ENCODE measurements at regions not wholly inside any gene's neighbourhood (a gene's known extent, or its start where the extent isn't known, plus 50 kb on each side); places are given as distances from the start of the nearest gene placed in this dataset.
"Not testable (repeated sequence)": the region's sequence is repeated elsewhere in the genome, so short reads cannot be mapped to it uniquely, and the experiment has no call there.

- H3K27me3 Mint-ChIP-seq, result peaks cover 8 to 10% of the 10 kb centered on the region in 2 donors
- H3K9me3 Mint-ChIP-seq; H3K9me3 ChIP-seq; H3K36me3 Mint-ChIP-seq; ATAC-seq (replicated peaks in 1 of 4); H3K4me3 ChIP-seq (ENCODE audit: control insufficient read depth in 1 of 2, extremely low read depth in 1 of 2, low read length in 1 of 2); H3K27me3 ChIP-seq (replicated peaks in 1 of 2; ENCODE audit: control insufficient read depth in 2 of 2, extremely low read depth in 1 of 2, insufficient read depth in 2 of 2, low read length in 1 of 2); H3K4me1 Mint-ChIP-seq; DNase-seq; H3K4me1 ChIP-seq (ENCODE audit: control insufficient read depth in 1 of 2, extremely low read depth in 1 of 2, insufficient read depth in 2 of 2, low read length in 2 of 2); H3K27ac ChIP-seq (ENCODE audit: low read length); H3K4me3 Mint-ChIP-seq; H3K27ac Mint-ChIP-seq; POLR2A ChIA-PET; CTCF ChIA-PET; H3K36me3 ChIP-seq (ENCODE audit: control insufficient read depth in 2 of 2, extremely low read depth in 1 of 2, insufficient read depth in 1 of 2, low read length in 1 of 2): not testable (repeated sequence)
- no CpG with 5 or more reads among the region's 7 CpGs for WGBS (ENCODE audit: insufficient coverage)
Observed at GRCh38 chr15:57809285-57809684, 102.8 kb downstream of the POLR2M start.

DNA sequence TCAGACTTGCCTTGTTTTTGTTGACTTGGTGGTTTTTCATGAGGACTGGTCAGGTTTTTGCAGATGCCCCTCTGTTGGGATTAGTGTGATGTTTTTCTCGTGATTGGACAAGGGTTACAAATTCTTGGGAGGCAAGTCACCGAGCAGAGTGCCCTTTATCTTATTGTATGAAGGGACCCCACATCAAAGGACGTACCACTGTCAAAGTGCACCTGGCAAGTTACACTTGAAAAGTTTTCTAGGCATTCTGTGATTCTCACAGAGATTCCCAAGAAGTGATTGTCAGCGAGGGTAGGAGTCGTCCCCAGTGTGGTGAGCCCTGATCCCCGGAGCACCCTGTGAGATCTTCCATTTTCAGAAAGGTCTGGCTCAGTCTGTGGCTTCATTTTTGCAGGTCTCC lies 110.1 kb downstream of the POLR2M start:
- no peaks in the 10 kb centered on the region for H3K9me3 ChIP-seq
- Mint-ChIP-seq H3K4me3 (no peak overlapping the region), H3K36me3 (no peaks in the 10 kb centered on the region), H3K4me1 (no peaks in the 10 kb centered on the region), H3K9me3 (no peaks in the 10 kb centered on the region), H3K27ac (no peak overlapping the region), H3K27me3 (peaks cover 29 to 33% of the 10 kb centered on the region in 2 donors)
- no peak overlapping the region for H3K27ac ChIP-seq (ENCODE audit: low read length)
- no peak for DNase-seq
- POLR2A ChIA-PET, result no interaction called here
- no peaks in the 10 kb centered on the region for H3K4me1 ChIP-seq (ENCODE audit: control insufficient read depth in 1 of 2, extremely low read depth in 1 of 2, insufficient read depth in 2 of 2, low read length in 2 of 2)
- ATAC-seq (replicated peaks in 1 of 4), result no peak
- CTCF ChIA-PET, result no interaction called here
- peaks cover 0 to 24% of the 10 kb centered on the region in 2 experiments for H3K27me3 ChIP-seq (replicated peaks in 1 of 2; ENCODE audit: control insufficient read depth in 2 of 2, extremely low read depth in 1 of 2, insufficient read depth in 2 of 2, low read length in 1 of 2)
- no peaks in the 10 kb centered on the region for H3K36me3 ChIP-seq (ENCODE audit: control insufficient read depth in 2 of 2, extremely low read depth in 1 of 2, insufficient read depth in 1 of 2, low read length in 1 of 2)
- 28% methylated on average over 4 of the region's 6 CpGs for WGBS (ENCODE audit: insufficient coverage)
- no peak overlapping the region for H3K4me3 ChIP-seq (ENCODE audit: control insufficient read depth in 1 of 2, extremely low read depth in 1 of 2, low read length in 1 of 2)

GRCh38 chr15:57819646-57820045 lies 113.1 kb downstream of the POLR2M start:
- 91% methylated on average over 3 of the region's 4 CpGs for WGBS (ENCODE audit: insufficient coverage)
- Mint-ChIP-seq H3K9me3 (no peaks in the 10 kb centered on the region), H3K27ac (no peak overlapping the region), H3K36me3 (no peaks in the 10 kb centered on the region), H3K4me1 (no peaks in the 10 kb centered on the region), H3K4me3 (no peak overlapping the region), H3K27me3 (peaks cover 21 to 28% of the 10 kb centered on the region in 2 donors)
- no peak for ATAC-seq (replicated peaks in 1 of 4)
- Histone ChIP-seq H3K4me1 (ENCODE audit: control insufficient read depth in 1 of 2, extremely low read depth in 1 of 2, insufficient read depth in 2 of 2, low read length in 2 of 2) (no peaks in the 10 kb centered on the region), H3K4me3 (ENCODE audit: control insufficient read depth in 1 of 2, extremely low read depth in 1 of 2, low read length in 1 of 2) (no peak overlapping the region), H3K36me3 (ENCODE audit: control insufficient read depth in 2 of 2, extremely low read depth in 1 of 2, insufficient read depth in 1 of 2, low read length in 1 of 2) (no peaks in the 10 kb centered on the region), H3K27ac (ENCODE audit: low read length) (no peak overlapping the region), H3K9me3 (no peaks in the 10 kb centered on the region), H3K27me3 (replicated peaks in 1 of 2; ENCODE audit: control insufficient read depth in 2 of 2, extremely low read depth in 1 of 2, insufficient read depth in 2 of 2, low read length in 1 of 2) (peaks cover 0 to 18% of the 10 kb centered on the region in 2 experiments)
- ChIA-PET POLR2A (no interaction called here), CTCF (no interaction called here)
- no peak for DNase-seq

- H3K36me3 Mint-ChIP-seq, result no peaks in the 10 kb centered on the region
- Histone ChIP-seq H3K27me3 (replicated peaks in 1 of 2; ENCODE audit: control insufficient read depth in 2 of 2, extremely low read depth in 1 of 2, insufficient read depth in 2 of 2, low read length in 1 of 2) (peaks cover 0 to 14% of the 10 kb centered on the region in 2 experiments), H3K9me3 (no peaks in the 10 kb centered on the region), H3K4me1 (ENCODE audit: control insufficient read depth in 1 of 2, extremely low read depth in 1 of 2, insufficient read depth in 2 of 2, low read length in 2 of 2) (no peaks in the 10 kb centered on the region), H3K4me3 (ENCODE audit: control insufficient read depth in 1 of 2, extremely low read depth in 1 of 2, low read length in 1 of 2) (no peak overlapping the region), H3K27ac (ENCODE audit: low read length) (no peak overlapping the region), H3K36me3 (ENCODE audit: control insufficient read depth in 2 of 2, extremely low read depth in 1 of 2, insufficient read depth in 1 of 2, low read length in 1 of 2) (no peaks in the 10 kb centered on the region)
- 71% methylated on average over 2 of the region's 2 CpGs for WGBS (ENCODE audit: insufficient coverage)
- H3K27me3 Mint-ChIP-seq, result peaks cover 21 to 29% of the 10 kb centered on the region in 2 donors
- ChIA-PET POLR2A (no interaction called here), CTCF (no interaction called here)
- ATAC-seq (replicated peaks in 1 of 4) (no peak), DNase-seq (no peak)
- H3K27ac Mint-ChIP-seq, result no peak overlapping the region
- H3K4me3 Mint-ChIP-seq, result no peak overlapping the region
- H3K9me3 Mint-ChIP-seq, result no peaks in the 10 kb centered on the region
- no peaks in the 10 kb centered on the region for H3K4me1 Mint-ChIP-seq
Observed at GRCh38 chr15:57820119-57820518, 113.6 kb downstream of the POLR2M start.

- Histone ChIP-seq H3K9me3 (no peaks in the 10 kb centered on the region), H3K4me1 (ENCODE audit: control insufficient read depth in 1 of 2, extremely low read depth in 1 of 2, insufficient read depth in 2 of 2, low read length in 2 of 2) (no peaks in the 10 kb centered on the region), H3K36me3 (ENCODE audit: control insufficient read depth in 2 of 2, extremely low read depth in 1 of 2, insufficient read depth in 1 of 2, low read length in 1 of 2) (no peaks in the 10 kb centered on the region), H3K27me3 (replicated peaks in 1 of 2; ENCODE audit: control insufficient read depth in 2 of 2, extremely low read depth in 1 of 2, insufficient read depth in 2 of 2, low read length in 1 of 2) (peaks cover 0 to 9% of the 10 kb centered on the region in 2 experiments), H3K27ac (ENCODE audit: low read length) (no peak overlapping the region), H3K4me3 (ENCODE audit: control insufficient read depth in 1 of 2, extremely low read depth in 1 of 2, low read length in 1 of 2) (no peak overlapping the region)
- no peak overlapping the region for H3K27ac Mint-ChIP-seq
- ChIA-PET POLR2A (no interaction called here), CTCF (no interaction called here)
- no peaks in the 10 kb centered on the region for H3K4me1 Mint-ChIP-seq
- no CpG with 5 or more reads among the region's 2 CpGs for WGBS (ENCODE audit: insufficient coverage)
- H3K27me3 Mint-ChIP-seq, result peaks cover 16 to 28% of the 10 kb centered on the region in 2 donors
- no peak overlapping the region for H3K4me3 Mint-ChIP-seq
- no peak for DNase-seq
- no peaks in the 10 kb centered on the region for H3K36me3 Mint-ChIP-seq
- ATAC-seq (replicated peaks in 1 of 4), result no peak
- no peaks in the 10 kb centered on the region for H3K9me3 Mint-ChIP-seq
Observed at GRCh38 chr15:57821826-57822225, 115.3 kb downstream of the POLR2M start.

GRCh38 chr15:57823325-57823882 lies 116.9 kb downstream of the POLR2M start:
- Mint-ChIP-seq H3K27ac (no peak overlapping the region), H3K4me1 (no peaks in the 10 kb centered on the region), H3K36me3 (no peaks in the 10 kb centered on the region), H3K4me3 (no peak overlapping the region), H3K27me3 (peaks cover 5 to 23% of the 10 kb centered on the region in 2 donors), H3K9me3 (no peaks in the 10 kb centered on the region)
- H3K4me1 ChIP-seq (ENCODE audit: control insufficient read depth in 1 of 2, extremely low read depth in 1 of 2, insufficient read depth in 2 of 2, low read length in 2 of 2), result no peaks in the 10 kb centered on the region
- H3K36me3 ChIP-seq (ENCODE audit: control insufficient read depth in 2 of 2, extremely low read depth in 1 of 2, insufficient read depth in 1 of 2, low read length in 1 of 2), result no peaks in the 10 kb centered on the region
- ChIA-PET CTCF (interaction anchor here (0.6 to 0.9 kb wide), 3 partner anchors 37 to 140 kb away, joined by 3 read pairs; no protein-coding TSS in a partner anchor), POLR2A (no interaction called here)
- 80% methylated on average over 1 of the region's 6 CpGs for WGBS (ENCODE audit: insufficient coverage)
- no peak overlapping the region for H3K4me3 ChIP-seq (ENCODE audit: control insufficient read depth in 1 of 2, extremely low read depth in 1 of 2, low read length in 1 of 2)
- H3K27me3 ChIP-seq (replicated peaks in 1 of 2; ENCODE audit: control insufficient read depth in 2 of 2, extremely low read depth in 1 of 2, insufficient read depth in 2 of 2, low read length in 1 of 2), result no peaks in the 10 kb centered on the region
- DNase-seq (no peak), ATAC-seq (replicated peaks in 1 of 4) (no peak)
- no peak overlapping the region for H3K27ac ChIP-seq (ENCODE audit: low read length)
- H3K9me3 ChIP-seq, result no peaks in the 10 kb centered on the region

- Histone ChIP-seq H3K4me1 (ENCODE audit: control insufficient read depth in 1 of 2, extremely low read depth in 1 of 2, insufficient read depth in 2 of 2, low read length in 2 of 2) (no peaks in the 10 kb centered on the region), H3K27me3 (replicated peaks in 1 of 2; ENCODE audit: control insufficient read depth in 2 of 2, extremely low read depth in 1 of 2, insufficient read depth in 2 of 2, low read length in 1 of 2) (no peaks in the 10 kb centered on the region), H3K36me3 (ENCODE audit: control insufficient read depth in 2 of 2, extremely low read depth in 1 of 2, insufficient read depth in 1 of 2, low read length in 1 of 2) (no peaks in the 10 kb centered on the region), H3K27ac (ENCODE audit: low read length) (no peak overlapping the region), H3K9me3 (no peaks in the 10 kb centered on the region), H3K4me3 (ENCODE audit: control insufficient read depth in 1 of 2, extremely low read depth in 1 of 2, low read length in 1 of 2) (no peak overlapping the region)
- Mint-ChIP-seq H3K36me3 (no peaks in the 10 kb centered on the region), H3K4me3 (no peak overlapping the region), H3K27ac (no peak overlapping the region), H3K4me1 (no peaks in the 10 kb centered on the region), H3K27me3 (peaks cover 7 to 26% of the 10 kb centered on the region in 2 donors), H3K9me3 (no peaks in the 10 kb centered on the region)
- DNase-seq (no peak), ATAC-seq (replicated peaks in 1 of 4) (no peak)
- ChIA-PET POLR2A (no interaction called here), CTCF (interaction anchor here in 1 of 2 donors (0.6 kb wide), 1 partner anchor 37 kb away, joined by 3 read pairs; no protein-coding TSS in a partner anchor)
- WGBS (ENCODE audit: insufficient coverage), result 64% methylated on average over 2 of the region's 3 CpGs
Observed at GRCh38 chr15:57824186-57824585, 117.7 kb downstream of the POLR2M start.
